Adrenal gland (tissue), 9 donors: ENCODE measurements at regions not wholly inside any gene's neighbourhood (a gene's known extent, or its start where the extent isn't known, plus 50 kb on each side); places are given as distances from the start of the nearest gene placed in this dataset.

Experiments
- DNase-seq, 7 donors: peaks; one replicate each; pipeline ENCODE4 v3.0.0-alpha.2; 2019 to 2020
- H3K27ac ChIP-seq, 5 donors: fragments of 200-600 bp; sonication (generic) in 4 of 5; 1 replicate in 3 of 5; 2 replicates in 2 of 5; pipeline versions ENCODE4 v1.5.1 to v1.8.0; 2016 to 2020; ENCODE audit warnings: mild to moderate bottlenecking in 1 of 5
- H3K27me3 ChIP-seq: fragments of 200-600 bp; 2 replicates; pipeline ENCODE4 v1.8.0; 2021
- H3K36me3 ChIP-seq, 2 donors: fragments of 200-600 bp; replicated peaks in 1 of 2; 1 replicate in 1 of 2; 2 replicates in 1 of 2; pipeline versions ENCODE4 v1.5.1 to v1.8.0; 2018 to 2022
- H3K4me1 ChIP-seq, 2 donors: fragments of 200-600 bp; replicated peaks in 1 of 2; 1 replicate in 1 of 2; 2 replicates in 1 of 2; pipeline versions ENCODE4 v1.5.1 to v1.8.0; 2018 to 2021
- H3K4me3 ChIP-seq, 4 donors: fragments of 200-600 bp; sonication (generic) in 3 of 4; one replicate each; pipeline ENCODE4 v1.5.1; 2016 to 2018
- H3K9me3 ChIP-seq, 3 donors: fragments of 200-600 bp; sonication (generic) in 1 of 3; replicated peaks in 1 of 3; 1 replicate in 2 of 3; 2 replicates in 1 of 3; pipeline versions ENCODE4 v1.5.1 to v1.8.0; 2016 to 2021
- CTCF ChIP-seq, 6 experiments: fragments of 450-650 bp in 4 of 6; fragments of 200-600 bp in 2 of 6; sonication (generic) in 1 of 6; IDR thresholded peaks; 1 replicate in 5 of 6; 2 replicates in 1 of 6; pipeline versions ENCODE4 v1.5.1 to v1.8.0; 2016 to 2021; ENCODE audit warnings: antibody characterized with exemption in 6 of 6, mild to moderate bottlenecking in 2 of 6, moderate library complexity in 1 of 6
- POLR2A ChIP-seq, 2 donors: fragments of 450-650 bp; IDR thresholded peaks; one replicate each; pipeline ENCODE4 v1.6.1; 2017; ENCODE audit warnings: antibody characterized with exemption in 2 of 2, mild to moderate bottlenecking in 2 of 2, moderate library complexity in 1 of 2
- WGBS, 4 donors: extraction: QIAGEN DNeasy Blood & Tissue Kit in 2 of 4; methylation state at CpG; one replicate each; pipeline versions ENCODE4 v1.1.5 to v1.1.7; 2013 to 2017; 5-methylcytosine and 5-hydroxymethylcytosine counted together
- intact Hi-C, 2 donors: fragments of 100-400 bp; cut with DNase I; formaldehyde crosslinking; loops; one replicate each; pipeline versions ENCODE4 v1.14.1 to v1.15.0; 2022 to 2023
- donor health status: healthy with polysubstance abuse.
- donor health status: Bipolar disorder and iron deficiency.
- donor health status: DM: yes; HTN: yes; CAD: no.
- donor health status: DM: no; HTN: no; CAD: no.
- donor health status: DM: no; HTN: no; CAD: no.

DNA sequence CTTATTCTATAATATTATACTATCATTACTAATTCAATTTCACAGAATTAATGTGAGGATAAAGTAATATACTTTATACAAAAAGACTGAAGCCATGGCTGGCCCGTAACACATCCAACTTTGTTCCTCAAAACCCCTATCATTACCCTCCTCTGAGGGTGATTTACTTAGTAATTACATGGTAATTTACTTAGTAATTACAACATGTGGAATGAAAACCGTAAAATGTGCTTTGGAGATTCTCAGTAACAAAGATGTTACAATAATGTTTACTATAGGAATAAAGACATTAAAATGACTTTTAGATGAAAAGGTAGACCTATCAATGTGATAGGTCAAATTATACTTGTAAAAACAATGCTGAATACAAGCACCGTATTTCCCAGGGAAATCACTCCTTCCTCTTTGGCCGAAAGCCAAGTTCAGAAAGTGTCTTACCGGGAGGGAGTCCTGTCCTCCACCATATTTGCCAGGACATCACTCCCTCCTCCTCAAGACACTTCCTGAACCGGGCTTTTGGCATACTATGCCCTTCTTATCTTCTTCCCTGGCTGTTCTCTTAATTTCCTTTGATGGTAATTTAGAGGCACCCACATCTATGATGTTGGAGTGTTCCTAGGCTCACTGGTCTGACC, 1047.8 kb downstream of the SOCS6 start:
- Histone ChIP-seq H3K4me1 (no peaks in the 10 kb centered on the region), H3K4me3 (no peak overlapping the region), H3K27ac (no peak overlapping the region), H3K9me3 (no peaks in the 10 kb centered on the region), H3K27me3 (no peaks in the 10 kb centered on the region), H3K36me3 (no peaks in the 10 kb centered on the region)
- peak in 1 of 7 donors; percentile 8 for DNase-seq
- TF ChIP-seq POLR2A (IDR thresholded peaks at IDR 0.05) (no peak), CTCF (IDR thresholded peaks at IDR 0.05) (no peak)
- intact Hi-C loops = no loop called here
- WGBS, 4 donors = 52 to 71% (median 58%) methylated on average over 6 of the region's 6 CpGs

DNA sequence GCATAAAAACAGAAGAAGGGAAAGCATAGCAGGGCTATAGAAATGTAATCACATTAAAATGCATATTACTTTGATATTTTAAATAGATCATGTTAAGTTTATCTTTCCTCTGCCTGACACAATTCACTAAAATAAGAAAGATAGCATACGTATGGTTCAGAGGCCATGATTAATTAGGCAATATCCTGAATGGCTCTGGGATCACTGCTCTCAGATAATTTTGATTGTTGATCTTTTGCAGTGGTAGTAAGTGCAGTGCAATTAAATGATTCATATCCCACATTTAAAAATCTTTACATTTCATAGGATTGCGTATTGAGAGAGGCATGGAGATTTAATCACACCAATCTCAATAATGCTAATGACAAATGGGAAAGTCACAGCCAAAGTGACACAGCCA, 1040.7 kb downstream of the SOCS6 start:
- Histone ChIP-seq H3K4me3 (no peak overlapping the region), H3K4me1 (no peaks in the 10 kb centered on the region), H3K9me3 (no peaks in the 10 kb centered on the region), H3K27ac (no peak overlapping the region), H3K36me3 (no peaks in the 10 kb centered on the region), H3K27me3 (no peaks in the 10 kb centered on the region)
- no peak for DNase-seq
- intact Hi-C loops = no loop called here
- WGBS, 4 donors = 59 to 77% (median 66%) methylated on average over 2 of the region's 2 CpGs
- TF ChIP-seq POLR2A (IDR thresholded peaks at IDR 0.05) (no peak), CTCF (IDR thresholded peaks at IDR 0.05) (no peak)

GRCh38 chr18:71329114-71329513, 1040.3 kb downstream of the SOCS6 start:
- DNase-seq = no peak
- no peak for TF ChIP-seq POLR2A (IDR thresholded peaks at IDR 0.05)
- no peak for TF ChIP-seq CTCF (IDR thresholded peaks at IDR 0.05)
- H3K27me3 ChIP-seq = no peaks in the 10 kb centered on the region
- H3K36me3 ChIP-seq = no peaks in the 10 kb centered on the region
- intact Hi-C loops = no loop called here
- WGBS, 4 donors = 85 to 88% (median 86%) methylated on average over 3 of the region's 3 CpGs
- H3K27ac ChIP-seq = no peak overlapping the region
- no peak overlapping the region for H3K4me3 ChIP-seq
- H3K4me1 ChIP-seq = no peaks in the 10 kb centered on the region
- H3K9me3 ChIP-seq = no peaks in the 10 kb centered on the region

DNA sequence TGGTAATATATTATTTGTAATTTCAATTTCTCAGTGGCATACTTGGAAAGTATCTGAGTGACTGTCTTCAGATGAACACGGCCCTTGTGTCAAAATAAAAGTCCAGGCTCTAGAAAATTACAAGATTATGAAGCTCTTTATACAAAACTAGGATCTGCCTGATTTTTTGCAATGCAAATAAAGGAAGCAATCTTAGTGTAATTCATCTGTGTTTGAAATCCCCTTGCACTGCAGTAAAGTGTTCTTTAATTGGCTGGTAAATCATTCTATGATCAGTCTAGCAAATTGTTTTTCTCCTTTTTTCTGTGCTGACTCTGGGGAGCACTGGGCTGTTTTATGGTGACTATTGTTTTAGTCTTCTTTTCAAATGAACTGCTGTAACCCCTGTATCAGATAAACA, 1039.0 kb downstream of the SOCS6 start:
- Histone ChIP-seq H3K27me3 (no peaks in the 10 kb centered on the region), H3K27ac (no peak overlapping the region), H3K4me3 (no peak overlapping the region), H3K36me3 (no peaks in the 10 kb centered on the region), H3K9me3 (no peaks in the 10 kb centered on the region), H3K4me1 (no peaks in the 10 kb centered on the region)
- WGBS, 4 donors = 26 to 30% (median 29%) methylated on average over 1 of the region's 1 CpG
- DNase-seq = no peak
- intact Hi-C loops = no loop called here
- TF ChIP-seq POLR2A (IDR thresholded peaks at IDR 0.05) = no peak
- TF ChIP-seq CTCF (IDR thresholded peaks at IDR 0.05) = no peak
